Naive thymus-derived CD4-positive, alpha-beta T cell (primary cell): ENCODE measurements at regions not wholly inside any gene's neighbourhood (a gene's known extent, or its start where the extent isn't known, plus 50 kb on each side); places are given as distances from the start of the nearest gene placed in this dataset.
"Not testable (repeated sequence)": the region's sequence is repeated elsewhere in the genome, so short reads cannot be mapped to it uniquely, and the experiment has no call there.

ENCODE experiments used
- ATAC-seq: fragments of 150-1000 bp; cut with Tn5 transposase; 2 replicates; pipeline ENCODE4 v1.10.0; 2021; ENCODE audit warnings: mild to moderate bottlenecking, moderate library complexity
- CTCF ChIA-PET: fragments of 350-600 bp; sonication (Branson Sonifier 250); formaldehyde crosslinking; loops from one replicate; lab custom pipeline; 2021; ENCODE audit warnings: antibody characterized with exemption; lab: Charles Lee
- POLR2A ChIA-PET: fragments of 350-600 bp; sonication (Branson Sonifier 250); formaldehyde crosslinking; loops from one replicate; lab custom pipeline; 2021; ENCODE audit warnings: antibody characterized with exemption, inconsistent platforms; lab: Charles Lee
- DNase-seq, 9 donors: peaks; one replicate each; pipeline versions ENCODE4 v3.0.0 to v3.0.0-alpha.2; 2020 to 2022; ENCODE audit warnings: mixed read lengths in 1 of 9
- H3K27ac ChIP-seq: one replicate; pipeline ENCODE4 v1.7.0; 2013; ENCODE audit warnings: mild to moderate bottlenecking, low read depth, low read length, moderate library complexity
- H3K27me3 ChIP-seq, 2 donors: one replicate each; pipeline ENCODE4 v1.7.0; 2013; ENCODE audit warnings: low read length in 2 of 2, mild to moderate bottlenecking in 2 of 2, moderate library complexity in 2 of 2; ENCODE audit not compliant: control insufficient read depth in 2 of 2, insufficient read depth in 2 of 2
- H3K36me3 ChIP-seq, 3 experiments: 1 replicate in 2 of 3; 2 replicates in 1 of 3; pipeline ENCODE4 v1.7.0; 2013; ENCODE audit warnings: low read length in 3 of 3, mild to moderate bottlenecking in 3 of 3, moderate library complexity in 1 of 3; ENCODE audit not compliant: insufficient read depth in 3 of 3, control insufficient read depth in 2 of 3
- H3K4me1 ChIP-seq, 2 donors: one replicate each; pipeline ENCODE4 v1.7.0; 2013; ENCODE audit warnings: low read length in 2 of 2, mild to moderate bottlenecking in 2 of 2, moderate library complexity in 1 of 2; ENCODE audit not compliant: control insufficient read depth in 2 of 2, insufficient read depth in 2 of 2
- H3K4me3 ChIP-seq: 2 replicates; pipeline ENCODE4 v1.7.0; 2013; ENCODE audit warnings: mild to moderate bottlenecking, low read length
- H3K9me3 ChIP-seq, 3 experiments: 1 replicate in 2 of 3; 2 replicates in 1 of 3; pipeline ENCODE4 v1.7.0; 2013; ENCODE audit warnings: low read length in 3 of 3; ENCODE audit not compliant: control insufficient read depth in 2 of 3
- H3K27ac Mint-ChIP-seq, 9 donors: one replicate each; pipeline ENCODE4 v1.8.0; 2020 to 2022; ENCODE audit warnings: mixed read lengths in 9 of 9, mild to moderate bottlenecking in 8 of 9, moderate library complexity in 5 of 9, inconsistent platforms in 2 of 9
- H3K27me3 Mint-ChIP-seq, 5 donors: one replicate each; pipeline ENCODE4 v1.8.0; 2021 to 2022; ENCODE audit warnings: mixed read lengths in 5 of 5, mild to moderate bottlenecking in 1 of 5
- H3K36me3 Mint-ChIP-seq, 5 donors: one replicate each; pipeline ENCODE4 v1.8.0; 2020 to 2022; ENCODE audit warnings: mixed read lengths in 5 of 5, mild to moderate bottlenecking in 3 of 5, inconsistent platforms in 1 of 5
- H3K4me1 Mint-ChIP-seq, 7 donors: one replicate each; pipeline ENCODE4 v1.8.0; 2020 to 2022; ENCODE audit warnings: mixed read lengths in 7 of 7, mild to moderate bottlenecking in 3 of 7, inconsistent platforms in 1 of 7
- H3K4me3 Mint-ChIP-seq, 10 donors: one replicate each; pipeline ENCODE4 v1.8.0; 2020 to 2022; ENCODE audit warnings: mild to moderate bottlenecking in 10 of 10, mixed read lengths in 10 of 10, moderate library complexity in 6 of 10, inconsistent platforms in 2 of 10
- H3K9me3 Mint-ChIP-seq, 11 donors: one replicate each; pipeline ENCODE4 v1.8.0; 2020 to 2022; ENCODE audit warnings: mixed read lengths in 11 of 11, mild to moderate bottlenecking in 4 of 11, inconsistent platforms in 1 of 11, moderate library complexity in 1 of 11
- intact Hi-C, 2 donors: fragments of 100-400 bp; cut with micrococcal nuclease; formaldehyde crosslinking; loops; one replicate each; pipeline ENCODE4 v1.15.1; 2023

GRCh38 chr5:18399461-18400327 lies 765.4 kb downstream of the TAF11L14 start:
- H3K27ac Mint-ChIP-seq, H3K36me3 Mint-ChIP-seq, CTCF ChIA-PET, H3K4me1 ChIP-seq, H3K36me3 ChIP-seq, H3K27ac ChIP-seq, H3K4me1 Mint-ChIP-seq, H3K9me3 ChIP-seq, DNase-seq, H3K27me3 Mint-ChIP-seq, POLR2A ChIA-PET, intact Hi-C loops, ATAC-seq, H3K9me3 Mint-ChIP-seq, H3K4me3 Mint-ChIP-seq, H3K4me3 ChIP-seq, H3K27me3 ChIP-seq: not testable (repeated sequence)

DNA sequence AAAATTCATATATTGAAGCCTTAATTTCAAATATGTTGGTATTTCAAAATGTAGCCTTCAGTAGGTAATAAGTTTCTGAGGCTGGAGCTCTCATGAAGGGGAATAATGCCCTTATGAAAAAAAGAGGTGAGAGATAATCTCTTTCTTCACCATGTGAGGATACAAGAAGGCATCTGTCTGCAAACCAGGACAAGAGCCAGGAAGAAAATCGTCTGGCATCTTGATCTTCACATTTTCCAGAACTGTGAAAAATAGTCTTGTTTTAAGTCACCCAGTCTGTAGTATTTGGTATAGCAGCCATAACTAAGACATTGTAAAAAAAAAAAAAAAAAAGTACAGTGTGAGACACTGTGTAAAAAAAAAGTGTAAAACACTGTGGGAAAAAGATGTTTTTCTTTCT lies 768.9 kb downstream of the TAF11L14 start:
- H3K4me1 Mint-ChIP-seq = no peaks in the 10 kb centered on the region
- no peaks in the 10 kb centered on the region for H3K27me3 Mint-ChIP-seq
- no peaks in the 10 kb centered on the region for H3K9me3 ChIP-seq
- no peak overlapping the region for H3K4me3 ChIP-seq
- POLR2A ChIA-PET = no interaction called here
- CTCF ChIA-PET = no interaction called here
- H3K27me3 ChIP-seq = no peaks in the 10 kb centered on the region
- no peak overlapping the region for H3K27ac Mint-ChIP-seq
- no peaks in the 10 kb centered on the region for H3K36me3 Mint-ChIP-seq
- no peaks in the 10 kb centered on the region for H3K4me1 ChIP-seq
- no peak overlapping the region for H3K27ac ChIP-seq
- H3K4me3 Mint-ChIP-seq = no peak overlapping the region
- ATAC-seq (no peak), DNase-seq (no peak)
- intact Hi-C loops = no loop called here
- H3K36me3 ChIP-seq = no peaks in the 10 kb centered on the region
- H3K9me3 Mint-ChIP-seq = peaks cover 0 to 5% (median 0%) of the 10 kb centered on the region in 11 donors

DNA sequence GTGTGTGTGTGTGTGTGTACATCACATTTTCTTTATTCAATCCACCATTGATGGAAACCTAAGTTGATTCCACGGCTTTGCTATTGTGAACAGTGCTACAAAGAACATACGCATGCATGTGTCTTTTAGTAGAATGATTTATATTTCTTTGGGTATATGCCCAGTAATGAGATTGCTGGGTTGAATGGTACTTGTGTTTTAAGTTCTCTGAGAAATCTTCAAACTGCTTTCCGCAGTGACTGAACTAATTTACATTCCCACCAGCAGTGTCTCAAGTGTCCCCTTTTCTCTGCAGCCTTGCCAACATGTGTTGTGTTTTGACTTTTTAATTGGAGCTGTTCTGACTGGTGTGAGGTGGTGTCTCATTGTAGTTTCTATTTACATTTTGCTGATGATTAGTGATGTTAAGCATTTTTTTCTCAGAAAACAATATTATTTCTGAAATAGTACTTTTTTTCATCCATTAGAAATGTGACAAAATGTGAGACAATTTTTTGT lies 769.7 kb downstream of the TAF11L14 start:
- ChIA-PET POLR2A (no interaction called here), CTCF (no interaction called here)
- Mint-ChIP-seq H3K27ac (no peak overlapping the region), H3K4me3 (no peak overlapping the region), H3K4me1 (no peaks in the 10 kb centered on the region), H3K36me3 (no peaks in the 10 kb centered on the region), H3K9me3 (peaks cover 0 to 5% (median 0%) of the 10 kb centered on the region in 11 donors), H3K27me3 (no peaks in the 10 kb centered on the region)
- Histone ChIP-seq H3K27ac (no peak overlapping the region), H3K36me3 (no peaks in the 10 kb centered on the region), H3K27me3 (no peaks in the 10 kb centered on the region), H3K4me3 (no peak overlapping the region), H3K9me3 (no peaks in the 10 kb centered on the region), H3K4me1 (no peaks in the 10 kb centered on the region)
- intact Hi-C loops = no loop called here
- ATAC-seq (no peak), DNase-seq (no peak)

DNA sequence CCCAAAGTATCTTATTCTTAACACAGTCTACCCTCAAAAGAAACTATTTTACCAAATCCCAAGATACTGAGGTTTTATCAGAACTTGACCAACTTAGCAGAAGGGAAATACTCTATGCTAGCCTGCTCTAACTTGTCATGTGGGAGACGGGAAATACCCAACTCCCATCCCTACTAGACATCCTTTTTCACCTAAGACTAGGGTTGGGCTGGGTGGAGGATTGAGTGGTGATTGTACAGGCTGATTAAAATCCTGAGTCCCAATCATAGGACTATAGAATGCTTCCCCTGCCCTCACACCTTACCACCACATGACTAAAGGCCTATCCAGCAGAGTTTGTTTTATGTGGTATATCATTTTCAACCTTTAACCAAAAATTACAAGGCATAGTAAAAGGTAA lies 786.5 kb downstream of the TAF11L14 start:
- H3K9me3 Mint-ChIP-seq = peaks cover 0 to 22% (median 3%) of the 10 kb centered on the region in 11 donors
- no peaks in the 10 kb centered on the region for H3K9me3 ChIP-seq
- ChIA-PET CTCF (no interaction called here), POLR2A (no interaction called here)
- no peak overlapping the region for H3K4me3 ChIP-seq
- no peaks in the 10 kb centered on the region for H3K4me1 ChIP-seq
- H3K36me3 ChIP-seq = no peaks in the 10 kb centered on the region
- no peak overlapping the region for H3K27ac Mint-ChIP-seq
- ATAC-seq (no peak), DNase-seq (no peak)
- H3K36me3 Mint-ChIP-seq = no peaks in the 10 kb centered on the region
- H3K27ac ChIP-seq = no peak overlapping the region
- intact Hi-C loops = no loop called here
- H3K4me1 Mint-ChIP-seq = no peaks in the 10 kb centered on the region
- H3K4me3 Mint-ChIP-seq = no peak overlapping the region
- no peaks in the 10 kb centered on the region for H3K27me3 ChIP-seq
- H3K27me3 Mint-ChIP-seq = no peaks in the 10 kb centered on the region

- no peak for ATAC-seq
- H3K36me3 ChIP-seq = no peaks in the 10 kb centered on the region
- ChIA-PET POLR2A (no interaction called here), CTCF (no interaction called here)
- Mint-ChIP-seq H3K27me3 (no peaks in the 10 kb centered on the region), H3K36me3 (no peaks in the 10 kb centered on the region), H3K27ac (no peak overlapping the region), H3K9me3 (peaks cover 0 to 11% (median 4%) of the 10 kb centered on the region in 11 donors), H3K4me1 (no peaks in the 10 kb centered on the region), H3K4me3 (no peak overlapping the region)
- H3K4me3 ChIP-seq = no peak overlapping the region
- no peaks in the 10 kb centered on the region for H3K4me1 ChIP-seq
- no peak for DNase-seq
- no peaks in the 10 kb centered on the region for H3K27me3 ChIP-seq
- H3K27ac ChIP-seq = no peak overlapping the region
- H3K9me3 ChIP-seq = no peaks in the 10 kb centered on the region
- intact Hi-C loops = no loop called here
Observed at GRCh38 chr5:18433336-18433735, 799.1 kb downstream of the TAF11L14 start.

DNA sequence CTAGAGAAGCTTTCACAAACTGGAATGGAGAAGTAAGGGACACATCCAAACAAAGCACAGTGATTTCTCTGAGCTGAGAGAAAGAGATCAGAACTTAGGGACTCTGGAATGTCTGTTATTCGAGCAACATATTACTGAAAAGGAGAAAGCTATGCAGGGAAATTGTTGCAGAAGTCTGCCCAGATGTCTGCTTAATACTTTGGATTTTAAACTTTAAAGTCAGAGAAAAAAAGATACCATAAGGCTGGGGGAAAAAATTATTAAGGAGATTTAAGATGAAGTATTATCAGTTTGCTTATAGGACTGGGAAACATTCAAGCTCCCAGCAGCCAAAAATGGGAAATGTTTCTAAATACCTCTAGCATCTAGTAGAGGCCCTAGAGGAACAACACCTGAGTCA lies 803.9 kb downstream of the TAF11L14 start:
- H3K27ac ChIP-seq = no peak overlapping the region
- DNase-seq (no peak), ATAC-seq (no peak)
- no peak overlapping the region for H3K4me3 ChIP-seq
- H3K4me1 Mint-ChIP-seq = no peaks in the 10 kb centered on the region
- ChIA-PET CTCF (no interaction called here), POLR2A (no interaction called here)
- H3K4me3 Mint-ChIP-seq = no peak overlapping the region
- no peaks in the 10 kb centered on the region for H3K9me3 ChIP-seq
- H3K36me3 ChIP-seq = no peaks in the 10 kb centered on the region
- no peaks in the 10 kb centered on the region for H3K27me3 Mint-ChIP-seq
- H3K4me1 ChIP-seq = no peaks in the 10 kb centered on the region
- no peaks in the 10 kb centered on the region for H3K36me3 Mint-ChIP-seq
- no peaks in the 10 kb centered on the region for H3K27me3 ChIP-seq
- intact Hi-C loops = no loop called here
- peaks cover 0 to 8% (median 2%) of the 10 kb centered on the region in 11 donors for H3K9me3 Mint-ChIP-seq
- no peak overlapping the region for H3K27ac Mint-ChIP-seq

GRCh38 chr5:18455521-18455920 lies 821.3 kb downstream of the TAF11L14 start:
- Histone ChIP-seq H3K4me3 (no peak overlapping the region), H3K27ac (no peak overlapping the region), H3K36me3 (no peaks in the 10 kb centered on the region), H3K9me3 (no peaks in the 10 kb centered on the region), H3K27me3 (no peaks in the 10 kb centered on the region), H3K4me1 (no peaks in the 10 kb centered on the region)
- Mint-ChIP-seq H3K9me3 (peaks cover 0 to 17% (median 2%) of the 10 kb centered on the region in 11 donors), H3K27ac (no peak overlapping the region), H3K36me3 (no peaks in the 10 kb centered on the region), H3K4me1 (no peaks in the 10 kb centered on the region), H3K4me3 (no peak overlapping the region), H3K27me3 (no peaks in the 10 kb centered on the region)
- no peak for DNase-seq
- POLR2A ChIA-PET = no interaction called here
- CTCF ChIA-PET = no interaction called here
- intact Hi-C loops = no loop called here
- no peak for ATAC-seq
